ENCODE measurements at regions not wholly inside any gene's neighbourhood (a gene's known extent, or its start where the extent isn't known, plus 50 kb on each side); places are given as distances from the start of the nearest gene placed in this dataset.
"Not testable (repeated sequence)": the region's sequence is repeated elsewhere in the genome, so short reads cannot be mapped to it uniquely, and the experiment has no call there.

DNA sequence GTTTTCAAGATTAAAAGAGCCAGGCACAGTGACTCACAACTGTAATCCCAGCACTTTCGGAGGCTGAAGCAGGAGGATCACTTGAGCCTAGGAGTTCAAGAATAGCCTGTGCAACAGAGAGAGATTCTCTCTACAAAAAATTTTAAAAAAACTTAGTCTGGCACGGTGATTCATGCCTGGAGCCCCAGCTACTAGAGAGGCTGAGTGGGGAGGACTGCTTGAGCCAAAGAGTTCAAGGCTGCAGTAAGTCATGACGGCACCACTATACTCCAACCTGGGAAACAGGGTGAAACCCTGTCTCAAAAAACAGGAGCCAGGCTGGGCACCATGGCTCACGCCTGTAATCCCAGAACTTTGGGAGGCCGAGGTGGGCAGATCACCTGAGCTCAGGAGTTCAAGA is 86.6 kb upstream of the KCTD7 start:
- no peak for DNase-seq

- no peak for DNase-seq
Observed at GRCh38 chr7:66542528-66543269, 86.0 kb upstream of the KCTD7 start.

DNA sequence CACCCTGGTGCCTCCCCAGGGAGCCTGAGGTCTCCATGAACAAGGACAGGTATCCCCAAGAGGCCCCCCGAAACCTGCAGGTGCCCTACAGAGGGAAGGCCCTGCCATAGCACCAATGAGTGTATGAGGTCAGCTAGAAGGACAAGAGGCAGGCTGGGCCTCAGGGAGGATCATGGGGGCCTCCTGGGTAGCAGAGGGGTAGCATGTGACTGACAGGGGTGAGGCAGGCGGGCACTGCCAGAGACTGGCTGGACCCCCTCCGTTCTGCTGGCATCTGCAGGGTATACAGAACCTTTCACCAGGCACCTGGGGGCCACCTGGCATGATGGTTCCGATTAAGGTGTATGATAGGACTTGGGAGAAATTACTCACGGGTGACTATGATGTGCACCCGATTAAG is 79.2 kb upstream of the KCTD7 start:
- no peak for DNase-seq

GRCh38 chr7:66553001-66553400 is 75.7 kb upstream of the KCTD7 start:
- DNase-seq, result no peak

DNA sequence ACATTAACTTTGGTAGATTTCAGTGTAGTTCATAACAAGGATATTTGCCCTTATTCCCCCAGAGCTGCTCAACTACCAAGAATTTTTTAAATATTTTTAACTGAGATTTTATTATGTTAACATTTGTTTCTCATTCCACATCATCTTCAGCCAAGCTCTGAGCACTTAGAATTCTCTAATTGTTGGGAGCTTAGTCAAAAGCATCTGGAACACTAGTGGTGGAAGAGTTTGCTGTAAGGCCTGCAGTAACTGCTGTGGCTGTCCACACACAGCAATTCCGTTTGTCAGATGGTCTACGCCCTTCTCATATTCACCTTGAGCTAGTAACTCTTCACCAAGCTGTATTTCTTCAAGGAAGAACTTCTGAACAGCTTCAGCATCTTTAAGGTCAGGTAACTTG is 75.0 kb upstream of the KCTD7 start:
- DNase-seq, result not testable (repeated sequence)

- not testable (repeated sequence) for DNase-seq
Observed at GRCh38 chr7:66554291-66554690, 74.4 kb upstream of the KCTD7 start.

DNA sequence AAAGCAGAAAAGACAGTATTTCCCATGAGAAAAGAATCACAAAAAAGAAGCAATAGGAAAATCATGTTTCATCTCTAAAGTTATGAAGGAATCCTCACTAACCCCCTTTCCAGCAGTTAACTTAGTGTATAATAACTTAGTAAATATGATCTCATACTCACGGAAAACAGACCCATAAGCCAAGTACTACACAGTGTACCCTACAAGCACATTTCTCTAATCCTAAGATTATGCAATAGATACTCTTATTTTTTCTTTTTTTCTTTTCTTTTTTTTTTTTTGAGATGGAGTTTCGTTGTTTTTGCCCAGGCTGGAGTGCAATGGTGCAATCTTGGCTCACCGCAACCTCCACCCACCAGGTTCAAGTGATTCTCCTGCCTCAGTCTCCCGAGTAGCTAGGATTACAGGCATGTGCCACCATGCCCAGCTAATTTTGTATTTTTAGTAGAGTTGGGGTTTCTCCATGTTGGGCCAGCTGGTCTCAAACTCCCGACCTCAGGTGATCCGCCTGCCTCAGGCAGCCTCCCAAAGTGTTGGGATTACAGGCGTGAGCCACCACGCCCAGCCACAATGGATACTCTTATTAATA is 73.7 kb upstream of the KCTD7 start:
- DNase-seq, result not testable (repeated sequence)

GRCh38 chr7:66556177-66556548 is 72.5 kb upstream of the KCTD7 start:
- DNase-seq, result no peak

DNA sequence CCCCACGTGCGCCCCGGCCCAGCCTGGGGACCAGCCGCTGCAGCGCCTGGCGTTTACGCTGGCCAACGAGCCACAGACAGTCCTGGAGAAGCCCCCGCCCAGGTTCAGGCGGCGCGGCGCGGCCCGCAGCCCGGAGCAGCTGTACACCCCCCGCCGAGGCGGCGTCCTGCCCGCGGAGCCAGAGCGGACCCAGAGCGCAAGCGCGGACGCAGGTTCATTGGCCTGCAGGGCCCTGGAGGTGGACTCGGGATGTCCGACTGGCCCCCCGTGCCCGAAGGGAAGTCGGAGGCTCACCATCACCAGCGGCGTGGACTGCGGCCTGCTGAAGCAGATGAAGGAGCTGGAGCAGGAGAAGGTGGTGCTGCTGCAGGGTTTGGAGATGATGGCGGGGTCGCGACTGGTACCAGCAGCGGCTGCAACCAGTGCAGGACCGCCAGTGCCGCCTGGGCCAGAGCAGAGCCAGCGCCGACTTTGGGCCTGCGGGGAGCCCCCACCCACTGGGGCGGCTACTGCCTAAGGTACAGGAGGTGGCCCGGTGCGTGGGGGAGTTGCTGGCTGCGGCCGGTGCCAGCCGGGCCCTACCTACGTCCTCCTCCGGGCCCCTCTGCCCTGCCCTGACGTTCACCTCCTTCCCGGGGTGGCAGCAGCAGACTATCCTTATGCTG is 72.0 kb upstream of the KCTD7 start:
- no peak for DNase-seq

GRCh38 chr7:66557214-66558200 is 71.2 kb upstream of the KCTD7 start:
- DNase-seq, result peak; percentile 77 to 80

- DNase-seq, result no peak
Observed at GRCh38 chr7:66558201-66558641, 70.5 kb upstream of the KCTD7 start.

GRCh38 chr7:66558660-66559465 is 69.8 kb upstream of the KCTD7 start:
- DNase-seq, result no peak

DNA sequence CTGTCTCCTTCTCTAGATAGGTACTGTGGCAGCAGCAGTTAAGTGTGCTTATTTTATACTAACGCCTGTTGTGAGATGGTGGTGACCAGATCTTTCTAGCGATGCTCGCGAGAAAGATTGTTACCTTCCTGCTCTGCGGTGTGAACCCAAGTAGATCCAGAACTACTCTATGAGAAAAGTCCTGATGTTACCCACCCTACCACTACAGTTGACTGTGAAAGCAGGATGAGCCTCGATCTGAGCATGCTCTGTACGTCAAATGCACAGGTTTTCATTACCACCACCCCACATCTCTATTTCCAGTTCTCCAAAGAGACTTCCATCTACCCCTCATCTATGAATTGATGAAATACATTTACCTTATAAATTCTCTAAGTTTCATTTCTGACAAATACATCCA is 64.6 kb upstream of the KCTD7 start:
- no peak for DNase-seq

GRCh38 chr7:66570179-66570578 is 58.5 kb upstream of the KCTD7 start:
- not testable (repeated sequence) for DNase-seq

- DNase-seq, result no peak
Observed at GRCh38 chr7:66571568-66571967, 57.1 kb upstream of the KCTD7 start.

- DNase-seq, result not testable (repeated sequence)
Observed at GRCh38 chr7:66573782-66574495, 54.7 kb upstream of the KCTD7 start.

- DNase-seq, result not testable (repeated sequence)
Observed at GRCh38 chr7:66574768-66575167, 53.9 kb upstream of the KCTD7 start.

DNA sequence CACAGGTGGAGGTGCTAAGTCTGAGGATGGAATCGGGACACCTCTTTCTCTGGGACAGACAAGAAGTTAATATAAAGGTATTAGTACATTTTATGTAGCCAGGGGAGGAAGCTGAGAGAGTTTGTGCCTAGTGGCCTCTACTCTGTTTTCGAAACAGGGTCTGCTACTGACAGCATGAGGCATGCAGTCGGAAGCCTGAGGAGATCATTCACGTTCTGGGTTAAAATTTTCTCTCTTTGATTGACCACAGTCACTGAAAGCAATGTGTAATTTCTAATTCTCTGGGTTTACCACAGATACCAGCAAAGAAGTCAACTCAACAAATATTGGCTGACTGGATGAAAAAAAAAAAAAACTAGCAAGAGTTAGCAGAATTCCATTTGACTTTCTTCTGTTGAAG is 53.3 kb upstream of the KCTD7 start:
- DNase-seq, result no peak

DNA sequence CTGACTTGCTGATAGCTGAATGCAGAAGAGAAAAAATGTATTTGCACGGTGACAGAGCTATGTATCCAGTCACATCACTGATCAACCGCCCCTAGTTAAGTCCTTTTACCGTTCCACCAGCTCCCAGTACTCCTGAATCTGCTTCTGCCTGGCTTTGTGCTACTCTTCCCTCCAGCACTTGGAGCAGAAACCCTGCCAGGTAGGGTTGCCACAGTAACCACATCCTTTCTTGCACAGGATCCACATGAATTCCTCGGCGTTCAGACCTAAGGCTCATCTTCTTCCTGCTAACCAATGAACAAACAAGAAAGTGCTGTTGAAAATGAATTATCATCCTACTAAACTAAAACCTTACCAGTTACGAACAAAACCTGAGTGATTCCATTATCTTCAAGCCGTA is 52.0 kb upstream of the KCTD7 start:
- DNase-seq, result no peak
